ENCODE measurements at regions not wholly inside any gene's neighbourhood (a gene's known extent, or its start where the extent isn't known, plus 50 kb on each side); places are given as distances from the start of the nearest gene placed in this dataset.

DNA sequence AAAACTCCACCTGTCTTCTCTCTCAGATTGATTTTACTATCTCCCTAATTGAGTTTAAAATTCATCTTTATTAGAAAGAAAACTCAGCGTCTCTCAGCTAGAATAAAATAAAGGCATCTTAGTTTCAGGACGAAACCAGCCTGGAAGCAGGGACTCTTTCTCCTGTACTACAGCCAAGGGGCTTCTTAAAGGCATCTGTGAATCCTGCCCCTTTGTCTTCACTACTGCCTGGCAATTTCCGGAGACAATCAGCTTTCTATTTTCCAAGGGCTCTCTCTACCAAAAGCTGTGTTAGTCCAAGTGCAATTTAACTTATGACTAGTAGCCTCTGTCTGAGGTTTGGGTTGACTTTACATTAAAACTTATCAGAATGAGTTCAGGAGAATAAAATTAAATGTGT is 623.3 kb upstream of the FOXG1 start:
- Histone ChIP-seq H3K4me3 (ENCODE audit: control extremely low read depth in 1 of 5, extremely low read depth in 1 of 5, insufficient read depth in 1 of 5, low read depth in 2 of 5, low read length in 4 of 5) (no peak overlapping the region), H3K36me3 (replicated peaks in 1 of 2; ENCODE audit: control extremely low read depth in 1 of 2, control insufficient read depth in 1 of 2, extremely low read depth in 1 of 2, insufficient read depth in 2 of 2, low read length in 1 of 2) (no peaks in the 10 kb centered on the region), H3K4me2 (replicated peaks; ENCODE audit: low read depth, low read length, poor library complexity, severe bottlenecking) (no peak overlapping the region), H3K4me1 (ENCODE audit: control insufficient read depth in 2 of 2, insufficient read depth in 2 of 2, low read length in 2 of 2) (no peaks in the 10 kb centered on the region), H3K9me3 (ENCODE audit: control extremely low read depth in 1 of 3, control insufficient read depth in 2 of 3, insufficient read depth in 1 of 3, low read length in 2 of 3) (peaks cover 0 to 5% (median 0%) of the 10 kb centered on the region in 3 donors), H3K9ac (ENCODE audit: low read length) (no peak overlapping the region), H3K27me3 (replicated peaks in 1 of 4; ENCODE audit: control extremely low read depth in 1 of 4, control insufficient read depth in 3 of 4, insufficient read depth in 4 of 4, low read length in 3 of 4) (no peaks in the 10 kb centered on the region), H4K20me1 (ENCODE audit: control insufficient read depth, insufficient read depth, low read length, poor library complexity, severe bottlenecking) (no peaks in the 10 kb centered on the region), H3K27ac (ENCODE audit: low read length in 2 of 2) (no peak overlapping the region), H2AFZ (ENCODE audit: insufficient read depth, low read depth, low read length, poor library complexity, severe bottlenecking) (no peak overlapping the region), H3K79me2 (ENCODE audit: control insufficient read depth, insufficient read depth, low read length) (no peaks in the 10 kb centered on the region)
- no peak overlapping the region for H3K27ac Mint-ChIP-seq
- no peaks in the 10 kb centered on the region for H3K9me3 Mint-ChIP-seq (ENCODE audit: insufficient read depth)
- no peak overlapping the region for H3K4me3 Mint-ChIP-seq
- ChIA-PET CTCF (no interaction called here), POLR2A (no interaction called here)
- TF ChIP-seq, protein P1, sequence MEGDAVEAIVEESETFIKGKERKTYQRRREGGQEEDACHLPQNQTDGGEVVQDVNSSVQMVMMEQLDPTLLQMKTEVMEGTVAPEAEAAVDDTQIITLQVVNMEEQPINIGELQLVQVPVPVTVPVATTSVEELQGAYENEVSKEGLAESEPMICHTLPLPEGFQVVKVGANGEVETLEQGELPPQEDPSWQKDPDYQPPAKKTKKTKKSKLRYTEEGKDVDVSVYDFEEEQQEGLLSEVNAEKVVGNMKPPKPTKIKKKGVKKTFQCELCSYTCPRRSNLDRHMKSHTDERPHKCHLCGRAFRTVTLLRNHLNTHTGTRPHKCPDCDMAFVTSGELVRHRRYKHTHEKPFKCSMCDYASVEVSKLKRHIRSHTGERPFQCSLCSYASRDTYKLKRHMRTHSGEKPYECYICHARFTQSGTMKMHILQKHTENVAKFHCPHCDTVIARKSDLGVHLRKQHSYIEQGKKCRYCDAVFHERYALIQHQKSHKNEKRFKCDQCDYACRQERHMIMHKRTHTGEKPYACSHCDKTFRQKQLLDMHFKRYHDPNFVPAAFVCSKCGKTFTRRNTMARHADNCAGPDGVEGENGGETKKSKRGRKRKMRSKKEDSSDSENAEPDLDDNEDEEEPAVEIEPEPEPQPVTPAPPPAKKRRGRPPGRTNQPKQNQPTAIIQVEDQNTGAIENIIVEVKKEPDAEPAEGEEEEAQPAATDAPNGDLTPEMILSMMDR (IDR thresholded peaks at IDR 0.05): no peak
- TF ChIP-seq EZH2 (IDR thresholded peaks at IDR 0.05; ENCODE audit: borderline replicate concordance, insufficient read depth, low read depth, low read length, poor library complexity, severe bottlenecking): no peak
- DNase-seq: no peak
- WGBS (ENCODE audit: insufficient coverage): no CpG with 5 or more reads among the region's 3 CpGs
- no peaks in the 10 kb centered on the region for H3K27me3 Mint-ChIP-seq
- intact Hi-C loops (cut with micrococcal nuclease): no loop called here
- no peak for ATAC-seq (ENCODE audit: low read depth)
- no peaks in the 10 kb centered on the region for H3K4me1 Mint-ChIP-seq

DNA sequence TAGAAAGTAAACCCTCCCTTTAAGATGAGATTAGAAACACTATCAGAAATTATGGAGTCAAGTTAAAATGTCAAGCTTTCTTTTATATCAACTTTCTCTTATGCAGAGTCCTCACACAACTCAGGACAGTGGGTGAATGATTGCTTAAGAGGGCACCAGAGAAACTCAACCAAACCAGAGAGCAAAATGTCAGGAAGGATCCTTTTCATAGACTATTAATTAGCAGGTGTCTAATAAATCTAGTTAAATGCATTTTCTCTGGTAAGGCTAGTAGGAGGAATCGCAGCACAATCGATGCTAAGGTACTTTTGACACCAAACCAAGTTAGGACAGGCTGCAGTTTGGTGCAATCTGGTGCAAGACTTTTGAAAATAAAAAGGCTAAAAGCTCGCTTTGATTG is 614.7 kb upstream of the FOXG1 start:
- no peak overlapping the region for H2AFZ ChIP-seq (ENCODE audit: insufficient read depth, low read depth, low read length, poor library complexity, severe bottlenecking)
- CTCF ChIA-PET: no interaction called here

More for the DNA sequence above, 614.7 kb upstream of the FOXG1 start:
- Histone ChIP-seq H3K27ac (ENCODE audit: low read length in 2 of 2) (no peak overlapping the region), H3K4me2 (replicated peaks; ENCODE audit: low read depth, low read length, poor library complexity, severe bottlenecking) (no peak overlapping the region), H3K36me3 (replicated peaks in 1 of 2; ENCODE audit: control extremely low read depth in 1 of 2, control insufficient read depth in 1 of 2, extremely low read depth in 1 of 2, insufficient read depth in 2 of 2, low read length in 1 of 2) (no peaks in the 10 kb centered on the region), H3K27me3 (replicated peaks in 1 of 4; ENCODE audit: control extremely low read depth in 1 of 4, control insufficient read depth in 3 of 4, insufficient read depth in 4 of 4, low read length in 3 of 4) (no peaks in the 10 kb centered on the region), H3K9ac (ENCODE audit: low read length) (no peak overlapping the region), H3K79me2 (ENCODE audit: control insufficient read depth, insufficient read depth, low read length) (no peaks in the 10 kb centered on the region), H4K20me1 (ENCODE audit: control insufficient read depth, insufficient read depth, low read length, poor library complexity, severe bottlenecking) (no peaks in the 10 kb centered on the region), H3K4me1 (ENCODE audit: control insufficient read depth in 2 of 2, insufficient read depth in 2 of 2, low read length in 2 of 2) (no peaks in the 10 kb centered on the region), H3K9me3 (ENCODE audit: control extremely low read depth in 1 of 3, control insufficient read depth in 2 of 3, insufficient read depth in 1 of 3, low read length in 2 of 3) (no peaks in the 10 kb centered on the region), H3K4me3 (ENCODE audit: control extremely low read depth in 1 of 5, extremely low read depth in 1 of 5, insufficient read depth in 1 of 5, low read depth in 2 of 5, low read length in 4 of 5) (no peak overlapping the region)
- Mint-ChIP-seq H3K9me3 (ENCODE audit: insufficient read depth) (no peaks in the 10 kb centered on the region), H3K27me3 (no peaks in the 10 kb centered on the region), H3K27ac (no peak overlapping the region), H3K4me3 (no peak overlapping the region), H3K4me1 (no peaks in the 10 kb centered on the region)
- 60% methylated on average over 2 of the region's 3 CpGs for WGBS (ENCODE audit: insufficient coverage)
- TF ChIP-seq, protein P1 (IDR thresholded peaks at IDR 0.05): no peak
- TF ChIP-seq EZH2 (IDR thresholded peaks at IDR 0.05; ENCODE audit: borderline replicate concordance, insufficient read depth, low read depth, low read length, poor library complexity, severe bottlenecking): no peak
- intact Hi-C loops (cut with micrococcal nuclease): no loop called here
- DNase-seq: no peak
- POLR2A ChIA-PET: no interaction called here
- ATAC-seq (ENCODE audit: low read depth): no peak
